SK-N-MC (cell line): ENCODE measurements at regions not wholly inside any gene's neighbourhood (a gene's known extent, or its start where the extent isn't known, plus 50 kb on each side); places are given as distances from the start of the nearest gene placed in this dataset.

Source experiments
- DNase-seq: peaks from one replicate; pipeline ENCODE4 v3.0.0-alpha.2; 2011; ENCODE audit warnings: low read depth, low spot score
- H3K27ac ChIP-seq: fragments of 200-600 bp; sonication (generic); 2 replicates; pipeline ENCODE4 v1.5.1; 2016; ENCODE audit warnings: mixed run types
- H3K36me3 ChIP-seq: fragments of 200-600 bp; sonication (generic); 2 replicates; pipeline ENCODE4 v1.6.1; 2017; ENCODE audit warnings: antibody characterized with exemption, low read length, mixed read lengths; ENCODE audit not compliant: insufficient read depth
- H3K4me3 ChIP-seq: fragments of 200-600 bp; sonication (generic); 2 replicates; pipeline ENCODE4 v1.5.1; 2016
- H3K9ac ChIP-seq: fragments of 200-600 bp; sonication (generic); 2 replicates; pipeline ENCODE4 v1.8.0; 2017; ENCODE audit warnings: mixed run types, mixed read lengths; ENCODE audit not compliant: insufficient read length
- H3K9me3 ChIP-seq: fragments of 200-600 bp; sonication (generic); 2 replicates; pipeline ENCODE4 v1.6.1; 2017; ENCODE audit warnings: low read depth, mild to moderate bottlenecking, antibody characterized with exemption, low read length, moderate library complexity, mixed read lengths
- EZH2 ChIP-seq: fragments of 200-600 bp; sonication (generic); IDR thresholded peaks from one replicate; pipeline ENCODE4 v1.6.1; 2017; ENCODE audit warnings: antibody characterized with exemption
- FOXP2 ChIP-seq: optimal IDR thresholded peaks from 2 replicates; pipeline ENCODE3; 2011; ENCODE audit warnings: mild to moderate bottlenecking, moderate library complexity; ENCODE audit not compliant: insufficient read depth; ENCODE audit errors: extremely low read length, control extremely low read depth
- POLR2AphosphoS5 ChIP-seq: IDR thresholded peaks from 2 replicates; pipeline ENCODE4 v1.6.1; 2012; ENCODE audit warnings: mild to moderate bottlenecking, low read depth, low read length, borderline replicate concordance

DNA sequence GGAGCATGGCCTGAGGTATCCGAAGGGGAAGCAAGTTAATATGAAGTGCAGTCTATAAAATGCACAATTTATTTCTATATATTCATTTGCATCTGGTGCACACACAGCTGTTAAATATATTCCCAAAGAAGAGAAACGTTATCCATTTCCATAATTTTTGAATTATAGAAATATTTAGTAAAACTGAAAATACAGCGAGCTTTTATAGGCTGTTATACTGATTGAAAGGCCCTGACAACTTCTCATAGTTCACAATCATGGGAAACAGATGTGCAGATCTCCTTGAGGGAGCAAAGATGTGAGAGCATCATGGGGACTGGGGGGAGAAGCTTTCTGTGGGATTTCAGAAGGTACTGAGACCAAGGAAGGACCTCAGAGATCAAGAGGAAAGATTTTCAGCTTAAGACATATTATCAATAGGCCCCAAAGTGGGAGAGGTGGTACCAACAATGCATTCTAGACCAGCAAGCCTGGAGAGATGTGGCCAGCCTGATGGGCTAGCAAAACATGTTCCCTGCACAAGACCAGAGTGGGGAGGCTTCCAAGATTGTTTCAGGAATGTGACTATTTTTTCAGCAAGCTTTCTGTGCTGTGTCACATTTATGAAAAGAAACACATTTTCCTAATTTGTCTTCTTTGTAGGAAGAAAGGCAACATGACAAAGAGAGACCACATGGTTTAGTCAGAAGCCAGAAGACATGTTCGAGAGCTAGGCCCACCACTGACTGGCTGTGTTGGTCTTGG lies 256.0 kb upstream of the SFRP2 start:
- Histone ChIP-seq H3K9ac (no peak overlapping the region), H3K4me3 (no peak overlapping the region), H3K9me3 (no peaks in the 10 kb centered on the region), H3K36me3 (no peaks in the 10 kb centered on the region), H3K27ac (no peak overlapping the region)
- no peak for DNase-seq
- TF ChIP-seq POLR2AphosphoS5, result no peak
- TF ChIP-seq FOXP2, result no peak
- no peak for TF ChIP-seq EZH2

DNA sequence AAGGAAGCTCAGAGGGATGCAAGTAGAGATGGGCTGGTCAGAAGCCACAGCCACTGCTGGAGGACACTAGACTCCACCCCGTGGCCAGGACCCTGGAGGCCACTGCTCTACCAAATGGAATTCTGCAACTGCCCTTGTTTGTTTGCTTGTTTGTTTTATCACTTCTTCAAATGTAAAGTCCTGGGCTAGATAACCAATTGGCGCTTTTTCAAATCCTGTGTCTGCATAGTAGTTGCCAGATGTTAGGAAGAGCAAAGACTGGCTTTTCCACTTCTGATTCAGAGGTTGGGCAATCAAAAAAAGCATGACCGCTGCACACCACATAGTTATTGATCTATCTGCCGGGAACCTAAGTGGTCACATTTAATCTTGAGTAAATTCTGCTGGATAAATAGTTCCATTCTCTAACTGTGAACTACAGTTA lies 255.2 kb upstream of the SFRP2 start:
- H3K4me3 ChIP-seq, result no peak overlapping the region
- no peak overlapping the region for H3K9ac ChIP-seq
- H3K9me3 ChIP-seq, result no peaks in the 10 kb centered on the region
- no peak overlapping the region for H3K27ac ChIP-seq
- H3K36me3 ChIP-seq, result no peaks in the 10 kb centered on the region
- DNase-seq, result no peak
- no peak for TF ChIP-seq POLR2AphosphoS5
- no peak for TF ChIP-seq EZH2
- no peak for TF ChIP-seq FOXP2

DNA sequence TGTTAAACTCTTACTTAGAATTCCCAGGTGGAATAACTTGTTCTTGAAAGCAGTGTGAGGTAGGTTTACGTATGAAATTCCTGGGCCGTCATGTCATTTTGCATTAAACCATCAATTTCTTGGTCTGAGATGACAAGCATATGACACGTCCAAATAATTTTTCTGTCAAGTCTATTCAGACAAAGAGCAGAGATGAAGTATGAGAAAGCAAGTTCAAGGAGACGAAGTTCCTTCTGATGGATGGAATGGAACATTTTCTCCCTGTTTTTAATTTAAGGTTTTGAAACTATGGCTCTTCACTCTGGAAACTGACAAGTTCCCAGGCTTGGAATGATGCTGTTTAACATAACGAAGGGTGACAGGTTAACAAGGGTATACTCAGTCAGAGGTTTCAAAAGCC lies 252.8 kb upstream of the SFRP2 start:
- no peaks in the 10 kb centered on the region for H3K36me3 ChIP-seq
- no peak for TF ChIP-seq EZH2
- no peak for TF ChIP-seq POLR2AphosphoS5
- no peak for TF ChIP-seq FOXP2
- no peak for DNase-seq
- no peaks in the 10 kb centered on the region for H3K9me3 ChIP-seq
- no peak overlapping the region for H3K9ac ChIP-seq
- H3K27ac ChIP-seq, result no peak overlapping the region
- no peak overlapping the region for H3K4me3 ChIP-seq

DNA sequence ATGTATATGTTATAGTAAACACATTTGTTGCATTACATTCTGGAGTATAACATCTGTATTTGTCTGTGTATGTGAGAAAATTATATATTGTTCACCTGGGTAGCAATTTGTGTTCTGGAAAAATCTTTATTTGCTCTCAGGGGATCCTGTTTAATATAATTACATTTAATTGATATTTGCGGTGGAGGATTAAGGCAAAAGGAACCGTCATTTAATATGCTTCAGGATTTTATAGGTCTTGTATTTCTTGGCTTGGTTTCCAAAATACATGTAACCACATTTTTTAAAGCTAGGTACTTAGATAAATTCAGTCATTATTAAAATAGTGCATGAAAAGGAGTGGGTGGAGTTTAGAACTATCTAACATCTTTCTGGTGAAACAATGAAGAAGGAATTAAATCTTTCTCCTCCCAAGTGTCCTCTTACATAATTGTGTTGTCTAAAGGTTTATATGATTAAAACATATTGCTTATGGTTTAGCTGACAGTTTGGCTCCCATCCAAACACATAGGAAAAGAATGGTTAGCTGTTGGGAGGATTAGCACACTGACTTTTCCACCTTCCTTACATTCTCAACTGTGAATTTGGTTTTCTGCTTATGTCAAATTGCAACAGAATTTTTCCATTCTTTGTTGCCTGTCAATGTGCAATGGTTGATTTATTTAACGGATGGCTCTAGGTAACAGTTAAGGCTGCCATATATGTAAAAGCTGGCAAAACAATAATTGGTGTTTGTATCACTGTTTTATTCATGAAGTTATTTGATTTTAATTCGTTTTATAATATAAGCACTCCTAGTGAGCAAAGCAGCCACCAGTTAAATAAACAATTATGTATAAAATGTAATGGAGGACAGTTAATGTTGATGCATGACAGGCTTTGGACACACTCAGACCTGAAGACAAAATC lies 250.8 kb upstream of the SFRP2 start:
- Histone ChIP-seq H3K27ac (no peak overlapping the region), H3K4me3 (0 out of 2 replicates have a peak overlapping the region, but pooled peaks have one; percentile 3), H3K36me3 (no peaks in the 10 kb centered on the region), H3K9me3 (no peaks in the 10 kb centered on the region), H3K9ac (no peak overlapping the region)
- no peak for TF ChIP-seq FOXP2
- TF ChIP-seq POLR2AphosphoS5, result no peak; the same call in 1 of the 2 replicates
- no peak for TF ChIP-seq EZH2
- DNase-seq, result peak; percentile 12

DNA sequence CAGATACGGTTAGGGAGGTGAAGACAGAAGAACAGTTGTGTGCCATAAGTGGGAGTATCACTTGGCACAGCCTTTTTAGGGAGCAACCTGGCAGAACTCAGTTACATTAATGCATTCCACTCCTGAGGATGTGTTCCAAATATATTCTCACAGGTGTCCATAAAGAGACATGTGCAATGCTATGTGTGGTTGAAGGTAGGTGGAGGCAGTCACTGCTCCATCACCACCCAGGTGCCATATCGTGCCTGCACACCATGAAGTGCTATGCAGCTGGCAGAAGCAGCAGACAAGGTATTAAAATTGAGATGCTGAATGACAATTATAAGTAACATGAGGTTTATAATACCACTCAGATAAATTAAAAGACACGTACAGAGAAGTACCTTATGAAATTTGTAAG lies 248.0 kb upstream of the SFRP2 start:
- H3K9me3 ChIP-seq, result no peaks in the 10 kb centered on the region
- no peak overlapping the region for H3K9ac ChIP-seq
- H3K36me3 ChIP-seq, result no peaks in the 10 kb centered on the region
- no peak for DNase-seq
- no peak overlapping the region for H3K4me3 ChIP-seq
- H3K27ac ChIP-seq, result no peak overlapping the region
- TF ChIP-seq FOXP2 (no peak), POLR2AphosphoS5 (no peak), EZH2 (no peak)

DNA sequence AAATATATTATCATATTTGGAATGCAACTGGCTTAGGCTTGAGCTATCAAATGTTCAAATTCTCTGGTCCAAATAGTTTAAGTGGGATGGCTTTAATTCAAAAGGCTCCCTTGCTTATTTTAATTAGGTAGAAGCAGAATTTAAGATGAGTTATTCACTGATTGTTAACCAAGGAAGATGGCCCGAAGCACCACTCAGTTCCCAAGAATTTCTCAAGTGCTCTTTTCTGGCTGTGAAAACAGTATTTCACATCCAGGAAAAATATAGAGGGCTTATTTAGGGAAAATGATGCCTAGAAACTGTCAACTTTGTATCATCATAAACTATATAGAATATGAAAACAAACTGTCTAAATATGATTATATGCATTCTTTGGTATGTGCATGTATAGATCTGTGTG lies 246.5 kb upstream of the SFRP2 start:
- TF ChIP-seq POLR2AphosphoS5, result no peak
- no peak for TF ChIP-seq FOXP2
- TF ChIP-seq EZH2, result no peak
- H3K9ac ChIP-seq, result no peak overlapping the region
- H3K27ac ChIP-seq, result no peak overlapping the region
- H3K9me3 ChIP-seq, result no peaks in the 10 kb centered on the region
- DNase-seq, result no peak
- no peak overlapping the region for H3K4me3 ChIP-seq
- H3K36me3 ChIP-seq, result no peaks in the 10 kb centered on the region

DNA sequence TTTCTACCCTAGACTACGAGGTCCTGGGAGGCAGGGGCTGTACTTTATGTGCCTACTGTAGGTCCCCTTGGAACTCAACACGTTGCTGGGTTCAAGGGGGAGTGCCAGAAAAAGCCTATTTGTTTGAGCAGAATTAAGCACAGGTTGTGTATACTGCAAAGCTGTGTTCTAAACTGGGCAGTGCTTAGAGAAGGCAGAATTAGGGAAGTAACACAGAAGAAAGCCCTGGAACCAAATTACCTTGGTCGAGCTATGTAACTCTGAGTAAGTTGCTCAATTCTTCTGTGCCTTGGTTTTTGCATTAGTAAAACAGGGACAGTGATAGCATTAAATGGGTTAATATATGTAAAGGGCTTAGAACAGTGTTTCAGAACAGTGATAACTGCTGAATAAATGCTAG lies 245.0 kb upstream of the SFRP2 start:
- Histone ChIP-seq H3K9me3 (no peaks in the 10 kb centered on the region), H3K27ac (no peak overlapping the region), H3K4me3 (no peak overlapping the region), H3K36me3 (no peaks in the 10 kb centered on the region), H3K9ac (no peak overlapping the region)
- TF ChIP-seq FOXP2 (no peak), EZH2 (no peak), POLR2AphosphoS5 (no peak)
- no peak for DNase-seq

DNA sequence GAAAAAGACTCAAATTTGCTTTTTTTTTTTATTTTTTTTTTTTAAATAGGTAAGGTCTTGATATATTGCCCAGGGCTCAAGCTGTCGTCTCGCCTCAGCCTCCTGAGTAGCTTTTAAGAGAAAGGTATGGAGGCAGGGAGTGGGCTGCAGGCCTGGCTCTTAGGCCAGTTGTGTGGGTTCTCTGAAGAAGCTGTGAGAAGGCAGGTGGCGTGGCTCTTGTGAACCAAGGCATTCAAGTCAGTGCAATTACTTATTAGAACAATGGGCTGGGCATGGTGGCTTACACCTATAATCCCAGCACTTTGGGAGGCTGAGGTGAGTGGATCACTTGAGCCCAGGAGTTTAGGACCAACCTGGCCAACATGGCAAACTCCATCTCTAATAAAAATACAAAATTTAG lies 244.0 kb upstream of the SFRP2 start:
- Histone ChIP-seq H3K36me3 (no peaks in the 10 kb centered on the region), H3K9me3 (no peaks in the 10 kb centered on the region), H3K9ac (no peak overlapping the region), H3K4me3 (no peak overlapping the region), H3K27ac (no peak overlapping the region)
- no peak for TF ChIP-seq EZH2
- no peak for TF ChIP-seq FOXP2
- TF ChIP-seq POLR2AphosphoS5, result no peak
- DNase-seq, result no peak
